RPMI7951 (cell line): ENCODE measurements at regions not wholly inside any gene's neighbourhood (a gene's known extent, or its start where the extent isn't known, plus 50 kb on each side); places are given as distances from the start of the nearest gene placed in this dataset.

ENCODE experiments used
- DNase-seq: peaks from one replicate; pipeline ENCODE4 v3.0.0-alpha.2; 2012; ENCODE audit warnings: low read depth

DNA sequence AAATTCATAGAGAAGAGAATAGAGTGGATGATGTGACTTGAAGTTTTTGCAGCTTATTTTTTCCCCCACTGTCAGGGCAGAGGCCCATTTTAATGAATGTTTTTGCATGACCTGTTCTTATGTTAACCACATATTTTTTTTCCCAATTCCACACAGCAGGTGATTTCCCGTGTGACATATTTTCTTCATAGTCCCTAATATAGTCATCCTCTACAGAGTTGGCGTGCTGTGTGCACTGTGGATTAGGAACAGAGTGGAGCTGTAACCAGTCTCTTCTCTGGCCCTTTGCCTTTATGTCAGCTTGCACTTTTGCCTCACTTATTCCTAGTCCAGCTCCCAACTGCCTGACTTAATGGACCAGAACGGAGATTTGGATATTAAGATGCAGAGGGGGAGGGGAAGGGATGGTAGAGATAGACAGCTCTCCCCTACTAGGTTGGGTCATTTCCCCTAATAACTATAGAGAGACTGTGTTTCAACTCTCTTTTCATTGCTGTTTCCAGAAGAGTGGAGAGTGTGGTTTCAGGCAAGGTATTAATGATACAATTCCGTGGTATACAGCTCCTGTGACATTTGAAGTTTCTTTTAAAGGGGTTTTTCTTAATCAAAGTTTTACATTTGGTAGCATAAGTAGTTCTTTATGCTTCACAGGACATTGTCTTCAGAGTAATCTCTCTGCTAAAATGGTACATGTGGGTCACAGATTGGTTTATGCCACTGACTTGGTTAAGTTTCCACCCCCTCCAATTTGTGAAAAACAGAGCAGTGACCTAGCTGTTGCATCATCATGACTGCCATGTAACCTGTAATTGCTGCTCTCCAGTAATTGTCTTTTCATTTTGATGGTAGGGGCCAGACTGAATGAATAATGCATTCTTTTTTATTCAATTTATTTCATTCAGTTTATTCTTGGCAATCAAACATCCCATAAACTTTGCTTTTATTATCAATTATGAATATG is 161.3 kb downstream of the HAUS1 start:
- no peak for DNase-seq

DNA sequence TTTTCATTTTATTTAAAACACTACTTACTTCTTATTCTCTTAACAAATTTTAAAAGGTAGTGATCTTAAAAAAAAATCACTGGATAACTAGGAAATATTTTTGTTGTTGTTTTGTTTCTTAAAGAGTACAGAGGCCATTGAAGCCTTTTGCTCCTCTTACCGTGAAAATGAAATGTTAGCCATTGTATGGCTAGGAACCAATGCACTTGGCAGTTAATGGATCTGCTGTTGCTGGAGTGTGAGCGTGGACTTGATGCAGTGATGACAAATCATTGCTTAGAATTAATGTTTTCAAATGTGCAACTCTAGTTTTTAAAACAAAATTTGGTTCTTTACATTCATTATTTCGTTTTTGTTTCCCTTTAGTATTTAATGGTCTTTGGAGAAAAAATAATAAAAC is 162.3 kb downstream of the HAUS1 start:
- no peak for DNase-seq

DNA sequence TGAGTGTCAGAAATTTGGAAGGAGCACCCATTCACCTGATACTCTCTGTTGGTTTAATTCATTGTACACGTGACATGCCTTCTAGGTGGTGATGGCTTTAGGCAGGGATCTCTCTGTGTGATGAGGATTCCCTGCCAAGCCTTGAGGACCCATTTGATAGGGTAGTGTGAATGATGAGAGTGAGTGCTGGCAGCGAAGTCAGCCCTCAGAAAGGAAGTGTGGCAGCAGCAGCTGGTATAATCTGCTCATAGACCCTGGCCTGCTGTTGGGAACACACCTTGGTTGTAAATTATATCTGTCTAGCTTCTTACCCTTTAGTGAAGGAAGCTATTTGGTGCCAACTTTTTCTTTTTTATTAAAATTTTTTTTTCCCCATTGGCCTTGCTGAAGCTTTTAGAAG is 164.5 kb downstream of the HAUS1 start:
- DNase-seq: no peak

DNA sequence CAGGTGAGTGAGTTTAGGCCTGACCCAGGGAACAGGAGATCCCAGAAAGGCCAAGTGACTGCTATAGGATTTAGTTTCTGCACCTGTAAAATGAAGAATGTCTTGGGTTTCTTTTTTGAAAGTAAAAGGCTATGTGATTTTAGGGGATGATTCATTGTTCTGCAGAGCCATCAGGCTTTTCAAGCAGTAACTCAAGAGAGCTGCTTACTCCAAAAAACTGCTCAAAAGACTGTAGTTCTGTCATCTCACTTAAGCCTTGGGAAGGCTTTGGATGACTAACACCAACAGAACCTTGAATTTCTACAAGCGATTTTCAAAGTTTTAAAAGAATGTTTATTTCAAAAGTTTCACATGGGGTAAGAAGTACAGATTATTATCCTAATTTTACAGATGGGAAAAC is 165.1 kb downstream of the HAUS1 start:
- no peak for DNase-seq

DNA sequence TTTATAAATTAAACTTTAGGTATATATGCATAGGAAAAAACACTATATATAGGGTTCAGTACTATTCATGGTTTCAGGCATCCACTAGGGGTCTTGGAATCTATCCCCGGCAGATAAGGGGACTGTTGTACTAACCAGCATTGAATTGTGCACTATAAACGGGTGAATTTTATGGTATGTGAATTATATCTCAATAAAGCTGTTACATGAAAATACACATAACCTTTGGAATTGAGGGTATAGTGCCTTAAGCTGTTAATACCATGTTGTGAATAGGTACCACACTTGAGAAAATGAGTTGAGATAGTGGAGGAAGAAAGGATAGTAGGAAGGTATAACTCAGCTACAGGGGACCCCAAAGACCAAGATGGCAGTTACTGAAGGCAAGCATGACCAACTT is 167.3 kb downstream of the HAUS1 start:
- DNase-seq: no peak

DNA sequence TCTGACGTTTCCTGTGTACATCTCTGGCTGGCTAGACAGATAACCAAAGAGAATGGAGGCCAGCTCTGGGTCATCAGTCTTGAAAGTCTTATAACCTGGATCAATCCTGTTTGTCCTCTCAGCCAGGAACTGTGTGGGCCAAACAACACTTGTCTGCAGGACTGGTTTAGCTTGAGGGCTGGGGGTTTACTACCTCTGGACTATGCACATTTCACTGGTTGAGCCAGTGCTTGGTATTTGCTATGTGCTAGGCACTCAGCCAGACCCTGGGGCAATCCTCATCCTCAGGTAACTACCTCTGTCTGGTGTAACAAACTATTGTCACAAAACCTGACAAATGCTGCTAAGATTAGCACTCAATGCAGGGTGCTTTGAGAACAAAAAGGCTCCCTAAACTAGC is 169.7 kb downstream of the HAUS1 start:
- no peak for DNase-seq

DNA sequence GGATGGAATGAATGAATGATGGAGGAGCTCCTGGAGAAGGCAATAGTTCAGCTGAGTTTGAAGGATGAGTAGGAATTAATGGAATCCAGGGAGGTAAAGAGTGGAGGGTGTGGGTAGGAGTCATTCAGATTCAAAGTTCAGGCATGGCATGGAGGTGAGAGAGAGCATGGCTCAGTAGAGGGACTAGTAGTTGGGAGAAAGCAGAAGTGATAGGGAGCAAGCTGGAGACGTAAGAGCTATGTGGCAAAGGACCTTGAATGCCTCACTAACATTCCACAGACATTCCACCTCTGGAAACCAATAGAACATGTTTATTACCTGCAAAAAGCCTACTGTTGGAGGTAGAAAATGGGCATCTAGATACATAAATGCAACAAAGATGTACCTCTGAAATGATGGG is 170.1 kb downstream of the HAUS1 start:
- no peak for DNase-seq

DNA sequence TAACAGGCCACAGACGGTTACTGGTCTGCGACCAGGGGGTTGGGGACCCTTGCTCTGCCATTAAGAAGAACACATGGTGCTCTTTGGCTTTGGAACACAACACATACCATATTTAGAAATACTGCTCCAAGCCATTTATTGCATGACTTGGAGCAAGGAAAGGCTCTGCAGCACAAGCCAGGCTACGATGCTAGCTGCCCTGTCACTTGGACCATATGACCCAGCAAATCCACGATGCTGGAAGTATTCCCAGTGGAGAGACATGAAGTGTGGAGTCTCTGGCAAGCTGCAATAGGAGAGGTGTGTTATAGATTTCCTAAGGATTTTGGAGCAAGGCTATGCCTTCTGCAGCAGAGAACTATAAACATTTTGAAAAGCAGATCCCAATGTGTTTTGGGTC is 171.2 kb downstream of the HAUS1 start:
- DNase-seq: no peak

DNA sequence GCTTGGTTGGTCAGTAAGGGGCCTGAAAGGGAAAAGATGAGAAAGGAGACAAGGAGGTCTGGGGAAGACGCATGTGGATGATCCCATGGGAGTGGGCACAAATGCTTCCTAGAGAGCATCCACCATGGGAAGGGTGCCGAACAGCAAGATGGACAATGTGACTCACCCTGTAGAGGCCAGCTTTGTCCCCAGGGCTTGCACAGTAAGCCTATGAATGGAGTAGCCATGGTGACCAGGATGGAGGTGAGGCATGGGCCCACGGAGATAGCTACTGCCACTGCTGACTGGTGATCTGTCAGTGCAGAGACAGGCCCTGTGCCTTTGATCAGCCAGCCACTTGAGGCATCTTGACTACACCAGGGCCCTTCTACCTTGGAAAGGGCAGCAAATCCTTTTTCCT is 172.6 kb downstream of the HAUS1 start:
- peak; percentile 67 for DNase-seq

DNA sequence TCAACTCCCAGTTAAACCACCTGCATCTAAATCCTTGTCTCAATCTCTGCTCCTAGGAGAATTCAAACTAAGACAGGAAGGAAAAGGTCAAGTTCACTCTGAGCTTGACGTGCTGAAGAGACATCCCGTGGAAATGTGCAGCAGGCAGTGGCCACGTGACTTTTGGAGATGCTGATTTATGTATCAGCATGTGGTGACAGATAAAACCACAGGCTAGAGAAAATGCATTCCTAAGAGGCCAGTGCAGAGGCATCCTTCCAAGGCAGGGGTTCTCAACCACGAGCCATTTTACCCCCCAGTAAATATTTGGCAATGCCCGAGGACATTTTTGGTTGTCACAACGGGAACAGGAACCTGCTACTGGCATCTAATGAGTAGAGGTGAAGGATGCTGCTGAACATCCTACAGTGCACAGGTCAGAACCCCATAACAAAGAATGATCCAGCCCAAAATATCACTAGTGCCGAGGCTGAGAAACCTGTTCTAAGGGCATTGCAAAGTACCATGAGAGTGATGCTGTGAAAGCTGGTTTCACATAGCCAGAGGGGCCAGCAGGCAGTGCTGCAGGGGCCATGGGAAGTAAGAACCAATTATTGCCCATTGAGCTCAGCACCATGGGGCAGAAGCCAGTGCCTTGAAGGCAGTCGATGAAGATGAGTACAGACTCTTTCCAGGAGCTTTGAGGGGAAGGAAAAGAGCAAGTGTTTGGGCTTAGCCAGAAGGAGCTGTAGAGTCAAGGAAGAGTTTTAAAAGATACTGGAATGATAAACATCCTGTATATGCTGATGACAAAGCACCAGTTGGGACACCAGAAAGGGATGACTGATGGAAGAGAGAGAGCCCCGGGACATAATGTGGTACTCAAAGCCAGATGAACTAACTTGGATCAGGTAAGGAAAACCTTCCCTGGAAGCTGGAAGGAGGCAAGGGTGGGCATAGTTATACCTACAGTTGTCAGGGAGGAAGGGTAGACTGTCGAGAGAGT is 174.6 kb downstream of the HAUS1 start:
- peak; percentile 75 for DNase-seq

DNA sequence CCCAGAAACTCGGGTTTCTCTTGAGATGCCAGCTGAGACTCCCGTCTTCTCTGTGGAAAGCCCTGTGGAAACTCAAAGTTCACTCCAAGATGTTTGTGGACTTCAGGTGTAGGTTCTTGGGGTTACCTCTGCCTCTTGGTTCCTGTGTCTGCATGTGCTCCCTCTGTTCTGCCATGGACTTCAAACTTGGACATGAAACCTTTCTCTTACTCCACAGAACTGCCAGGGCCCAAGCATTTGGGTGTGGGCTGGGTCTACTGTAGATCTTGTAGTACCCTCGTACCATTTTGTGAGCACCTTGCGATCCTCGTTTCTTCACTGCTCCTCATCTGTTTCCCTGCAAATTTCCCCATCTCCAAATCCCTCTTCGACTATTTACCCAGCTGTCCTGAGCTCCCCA is 175.5 kb downstream of the HAUS1 start:
- no peak for DNase-seq

DNA sequence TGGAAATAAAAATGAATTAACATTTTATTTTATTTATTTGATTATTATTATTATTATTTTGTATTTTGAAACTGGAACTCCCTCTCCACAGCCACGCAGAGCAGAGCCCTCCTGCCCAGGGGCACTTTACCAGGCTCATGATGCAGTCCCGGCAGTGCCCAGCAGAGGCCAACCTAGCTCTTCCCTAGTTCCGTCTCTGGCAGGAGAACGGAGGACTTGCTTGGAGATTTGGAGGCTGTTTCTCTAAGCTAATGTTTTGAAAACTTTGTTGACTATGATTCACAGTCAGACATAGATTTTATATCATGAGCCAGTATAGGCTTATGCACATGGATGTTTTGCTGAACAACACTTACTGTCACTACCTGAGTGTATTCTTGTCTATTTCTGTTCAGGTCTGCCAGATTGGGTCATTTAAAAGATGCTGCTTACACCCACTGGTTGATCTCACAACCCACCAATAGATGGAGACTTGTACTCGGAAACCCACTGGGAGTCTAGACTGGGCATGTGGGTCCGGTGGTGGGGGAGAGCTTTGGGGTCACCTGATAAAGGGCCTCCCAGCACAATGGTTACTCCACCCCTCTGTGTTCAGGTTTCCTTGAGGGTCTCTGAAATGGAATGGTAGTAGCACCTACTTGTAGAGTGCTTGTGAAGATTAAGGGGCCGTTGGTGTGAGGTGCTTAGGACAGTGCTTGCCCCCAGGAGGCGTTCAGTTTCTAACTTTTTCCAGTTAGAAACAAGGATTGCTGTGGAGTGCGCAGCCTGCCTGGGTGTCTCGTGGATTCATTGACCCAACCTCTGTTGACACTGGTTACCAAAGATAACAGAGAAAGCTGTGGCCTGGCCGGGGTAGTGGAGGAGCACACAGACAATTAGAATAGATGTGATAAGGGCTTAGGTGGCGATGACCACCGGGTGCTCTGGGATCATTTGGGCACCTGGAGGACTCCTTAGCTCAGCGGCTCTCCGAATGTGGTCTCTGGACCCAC is 177.3 kb downstream of the HAUS1 start:
- DNase-seq: peak; percentile 60

DNA sequence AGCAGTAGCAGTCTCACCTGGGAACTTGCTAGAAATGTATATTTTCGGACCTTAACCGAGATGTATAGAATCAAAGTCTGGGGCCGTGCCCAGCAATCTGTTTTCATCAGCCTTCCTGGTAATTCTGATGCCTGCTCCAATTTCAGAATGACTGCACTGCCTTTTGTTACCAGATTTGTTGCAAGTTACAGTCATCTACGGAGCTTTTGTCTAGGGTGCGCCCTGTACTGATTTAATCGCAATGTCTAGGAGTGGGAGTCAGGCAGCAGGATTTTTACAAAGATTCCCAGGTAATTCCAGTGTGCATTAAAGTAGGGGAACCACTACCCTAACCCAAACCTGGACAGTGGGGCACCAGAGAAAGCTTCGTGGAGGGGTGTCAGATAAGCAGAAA is 178.0 kb downstream of the HAUS1 start:
- no peak for DNase-seq

DNA sequence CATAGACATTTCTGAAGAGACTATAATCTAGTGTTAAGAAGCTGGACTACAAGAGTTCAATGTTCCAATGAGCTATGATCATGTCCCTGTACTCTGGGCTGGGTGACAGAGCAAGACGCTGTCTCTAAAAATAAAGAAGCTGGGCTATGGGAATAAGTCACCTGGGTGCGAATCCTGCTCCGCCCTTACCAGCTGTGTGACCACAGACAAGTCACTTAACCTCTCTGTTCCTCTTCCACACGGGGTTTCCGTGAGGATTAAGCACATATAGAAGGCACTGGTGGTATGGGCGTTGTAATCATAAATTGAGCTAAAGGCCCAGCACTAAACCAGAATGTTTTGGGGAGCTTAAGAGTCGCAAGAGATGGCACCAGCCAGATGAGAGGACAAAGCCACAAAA is 178.5 kb downstream of the HAUS1 start:
- no peak for DNase-seq

DNA sequence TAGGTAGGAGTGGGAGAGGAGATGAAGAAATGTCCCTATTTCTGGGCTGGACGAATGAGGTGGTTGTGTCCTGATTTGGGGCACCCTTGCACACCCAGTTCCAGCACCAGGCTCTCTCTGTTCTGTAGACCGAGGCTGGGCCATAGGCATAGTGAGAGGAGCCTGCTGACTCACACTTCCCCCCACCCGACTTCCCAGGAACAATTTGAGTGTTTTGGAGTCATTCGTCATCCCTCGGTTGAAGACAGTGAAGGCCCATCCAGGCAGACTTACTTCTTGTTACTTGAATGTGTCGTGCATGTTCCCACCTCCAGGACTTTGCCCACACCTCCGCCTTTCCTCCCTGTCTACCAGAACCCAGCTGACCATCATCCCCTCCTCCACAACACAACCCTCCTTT is 179.1 kb downstream of the HAUS1 start:
- DNase-seq: peak; percentile 43

DNA sequence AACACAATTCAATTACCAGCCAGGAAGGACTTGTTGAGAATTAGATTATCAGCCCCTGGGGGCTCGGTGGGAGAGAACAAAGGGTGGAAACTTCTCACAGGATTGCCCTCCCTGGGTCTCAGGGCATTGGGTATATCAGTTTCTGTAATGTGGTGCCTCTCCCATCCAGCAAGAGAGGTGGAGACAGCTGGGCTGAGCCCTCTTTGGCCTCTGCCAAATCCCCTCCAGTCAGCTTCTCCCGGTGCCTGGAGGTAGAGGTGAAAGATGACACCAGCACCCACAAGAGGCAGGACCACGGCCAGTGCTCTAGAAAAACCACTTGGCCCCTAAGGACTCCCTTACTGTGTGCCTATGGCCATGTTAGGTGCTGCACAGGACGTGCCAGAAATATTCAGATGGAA is 179.7 kb downstream of the HAUS1 start:
- no peak for DNase-seq

DNA sequence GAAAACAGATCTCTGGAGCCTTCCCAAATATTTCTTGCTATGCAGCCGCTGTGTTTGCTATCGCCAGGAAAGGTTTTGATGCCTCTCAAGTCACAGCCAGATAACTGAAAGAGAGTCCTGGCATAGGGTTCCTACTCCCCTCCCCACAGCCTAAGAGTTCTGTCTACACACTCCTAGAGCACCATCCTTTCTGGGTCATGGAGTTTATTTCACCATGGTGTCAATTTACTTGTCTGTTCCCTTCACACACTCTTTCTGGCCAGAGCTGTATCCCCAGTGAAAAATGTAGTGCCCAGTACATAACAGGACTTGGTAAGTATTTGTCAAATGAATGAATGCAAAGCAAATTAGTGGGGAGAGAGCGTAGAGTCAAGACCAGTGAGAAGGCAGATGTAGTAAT is 185.3 kb downstream of the HAUS1 start:
- DNase-seq: no peak

DNA sequence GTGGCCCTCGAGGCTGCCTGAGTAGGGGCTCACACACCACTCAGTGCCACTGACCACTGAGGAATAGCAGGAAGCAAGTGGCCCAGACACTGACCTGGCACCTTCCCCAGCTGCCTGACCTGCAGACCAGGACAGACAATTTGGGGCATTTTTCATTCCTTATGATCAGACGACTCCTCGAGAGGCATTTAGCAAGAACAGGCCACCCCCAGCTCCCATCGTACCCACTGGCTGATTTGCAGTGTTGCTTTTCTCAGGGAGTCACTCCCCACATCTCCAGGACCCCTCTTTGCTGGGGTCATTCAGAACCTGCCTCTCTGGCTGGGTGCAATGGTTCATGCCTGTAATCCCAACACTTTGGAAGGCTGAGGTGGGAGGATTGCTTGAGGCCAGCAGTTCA is 185.7 kb downstream of the HAUS1 start:
- no peak for DNase-seq

DNA sequence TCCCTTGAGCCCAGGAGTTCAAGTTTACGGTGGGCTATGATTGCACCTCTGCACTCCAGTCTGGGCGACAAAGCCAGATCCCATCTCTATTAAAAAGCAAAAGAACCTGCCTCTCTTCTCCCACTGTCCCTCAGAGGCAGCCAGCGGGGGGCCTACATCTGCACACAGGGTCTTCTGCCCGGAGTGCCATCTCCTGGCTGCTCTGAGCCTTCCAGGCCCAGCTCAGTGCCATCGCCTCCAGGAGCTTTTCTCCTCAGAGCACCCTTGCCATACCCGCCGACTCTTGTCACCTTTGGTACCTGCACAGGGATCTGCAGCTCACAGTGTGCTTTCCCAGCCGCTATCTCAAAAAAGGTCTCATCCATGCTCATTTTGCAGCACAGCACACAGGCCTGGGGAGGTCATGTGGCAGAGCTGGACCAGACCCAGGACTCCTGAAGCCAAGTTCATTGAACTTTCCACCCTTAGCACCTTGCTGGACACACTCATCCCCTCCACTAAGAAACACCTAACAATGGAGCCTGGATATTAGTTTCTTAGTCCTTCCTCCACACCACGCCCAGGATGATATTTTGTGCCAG is 186.3 kb downstream of the HAUS1 start:
- DNase-seq: no peak

DNA sequence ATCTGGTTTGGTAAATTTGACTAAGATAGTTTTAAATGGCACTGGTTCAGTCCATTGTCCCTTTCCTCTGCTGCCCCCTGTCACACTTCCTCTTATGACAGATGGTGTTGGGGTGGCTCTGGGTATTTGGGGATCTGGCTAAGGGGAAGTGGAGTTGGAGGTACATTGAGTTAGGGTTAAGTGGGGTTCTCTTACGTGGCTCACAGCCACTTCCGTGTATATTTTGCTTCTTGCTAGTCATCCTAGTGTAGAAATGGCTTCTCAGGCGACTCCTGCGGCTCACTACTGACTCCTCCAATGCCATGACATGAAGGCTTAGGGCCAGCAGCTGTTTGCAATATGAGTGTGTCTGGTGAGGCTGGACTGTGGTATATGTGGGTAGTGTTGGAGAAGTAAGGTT is 187.0 kb downstream of the HAUS1 start:
- no peak for DNase-seq

DNA sequence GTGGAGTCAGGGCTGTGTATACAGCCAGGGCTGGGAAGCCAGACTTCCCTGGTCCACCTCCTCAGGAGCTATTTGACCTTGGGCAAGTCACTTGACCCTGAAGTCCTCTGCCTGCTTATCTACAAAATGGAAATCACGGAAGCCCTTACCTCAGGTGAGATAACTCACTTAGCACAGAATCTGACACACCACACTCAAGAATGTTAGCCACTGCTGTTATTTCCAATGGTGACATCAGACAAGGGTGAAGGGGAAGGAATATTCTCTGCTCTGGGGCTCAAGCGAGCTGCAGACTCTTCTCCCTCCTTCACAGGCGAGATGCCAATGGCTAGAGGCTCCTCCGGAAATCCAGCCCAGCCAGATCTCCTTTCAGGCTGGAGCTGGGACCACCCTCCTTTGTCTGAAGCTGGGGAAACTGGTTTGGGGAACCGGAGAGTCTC is 189.6 kb downstream of the HAUS1 start:
- no peak for DNase-seq
